ENCODE measurements at regions not wholly inside any gene's neighbourhood (a gene's known extent, or its start where the extent isn't known, plus 50 kb on each side); places are given as distances from the start of the nearest gene placed in this dataset.
A peak's percentile ranks its signal among the peaks of the same experiment; 100 is the strongest.
"Not testable (repeated sequence)": the region's sequence is repeated elsewhere in the genome, so short reads cannot be mapped to it uniquely, and the experiment has no call there.

DNA sequence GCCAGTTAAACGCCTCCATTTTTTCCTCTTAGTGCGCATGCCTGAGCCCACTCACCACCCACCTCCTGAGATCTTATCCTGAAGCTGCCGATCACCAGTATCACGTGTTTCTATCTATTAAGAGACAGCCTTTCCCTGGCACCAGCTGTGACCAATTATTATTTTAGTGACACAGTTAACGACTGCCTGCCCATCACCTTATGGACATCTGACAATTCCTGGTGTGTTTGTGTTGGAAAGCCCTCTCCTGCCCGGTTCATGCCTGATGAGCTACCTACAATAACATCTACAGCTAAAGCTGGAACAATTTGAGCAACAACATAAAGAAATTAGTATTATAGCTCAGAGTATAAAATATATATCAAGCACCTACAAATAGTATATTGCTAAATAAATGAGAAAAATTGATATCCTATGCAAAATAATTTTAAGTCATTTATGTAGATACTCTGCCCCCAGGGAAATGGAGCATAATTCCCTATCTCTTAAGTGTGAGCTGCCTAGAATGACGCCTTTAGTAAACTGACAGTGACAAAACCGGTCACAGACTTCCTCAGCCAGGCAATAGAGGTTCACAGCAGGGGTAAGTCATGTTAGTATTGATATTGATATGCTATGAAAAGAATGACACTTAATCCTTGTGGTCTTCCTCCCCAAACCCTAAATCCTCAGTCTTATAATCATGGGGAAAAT lies 862.2 kb downstream of the TRAM1L1 start:
- H3K9me3 ChIP-seq: no peaks in the 10 kb centered on the region
- H3K36me3 ChIP-seq (replicated peaks): no peaks in the 10 kb centered on the region
- in situ Hi-C loops (cut with MboI; ENCODE audit: low sequenced_read_pairs): no loop called here
- H3K4me3 ChIP-seq: no peak overlapping the region
- H3K27me3 ChIP-seq (ENCODE audit: low read depth): no peaks in the 10 kb centered on the region
- H3K4me1 ChIP-seq: no peaks in the 10 kb centered on the region
- no peak for DNase-seq (ENCODE audit: low spot score in 2 of 2)

GRCh38 chr4:116217781-116218180 lies 867.6 kb downstream of the TRAM1L1 start:
- no peak for DNase-seq (ENCODE audit: low spot score in 2 of 2)
- in situ Hi-C loops (cut with MboI; ENCODE audit: low sequenced_read_pairs): no loop called here
- Histone ChIP-seq H3K27me3 (ENCODE audit: low read depth) (no peaks in the 10 kb centered on the region), H3K36me3 (replicated peaks) (no peaks in the 10 kb centered on the region), H3K4me3 (no peak overlapping the region), H3K9me3 (no peaks in the 10 kb centered on the region), H3K4me1 (peaks cover 14% of the 10 kb centered on the region)

GRCh38 chr4:116215622-116216021 lies 869.8 kb downstream of the TRAM1L1 start:
- DNase-seq (ENCODE audit: low spot score in 2 of 2): peak; percentile 17 to 65
- H3K4me3 ChIP-seq: no peak overlapping the region
- no peaks in the 10 kb centered on the region for H3K27me3 ChIP-seq (ENCODE audit: low read depth)
- no peaks in the 10 kb centered on the region for H3K36me3 ChIP-seq (replicated peaks)
- no peaks in the 10 kb centered on the region for H3K9me3 ChIP-seq
- peaks cover 14% of the 10 kb centered on the region for H3K4me1 ChIP-seq
- in situ Hi-C loops (cut with MboI; ENCODE audit: low sequenced_read_pairs): no loop called here

- in situ Hi-C loops (cut with MboI; ENCODE audit: low sequenced_read_pairs): no loop called here
- Histone ChIP-seq H3K4me3 (no peak overlapping the region), H3K4me1 (no peaks in the 10 kb centered on the region), H3K9me3 (no peaks in the 10 kb centered on the region), H3K27me3 (ENCODE audit: low read depth) (no peaks in the 10 kb centered on the region), H3K36me3 (replicated peaks) (no peaks in the 10 kb centered on the region)
- no peak for DNase-seq (ENCODE audit: low spot score in 2 of 2)
These were observed 882.9 kb downstream of the TRAM1L1 start for GRCh38 chr4:116202524-116202923.

GRCh38 chr4:116197317-116197809 lies 888.0 kb downstream of the TRAM1L1 start:
- in situ Hi-C loops (cut with MboI; ENCODE audit: low sequenced_read_pairs): no loop called here
- Histone ChIP-seq H3K27me3 (ENCODE audit: low read depth) (no peaks in the 10 kb centered on the region), H3K4me1 (no peaks in the 10 kb centered on the region), H3K4me3 (no peak overlapping the region), H3K9me3 (no peaks in the 10 kb centered on the region), H3K36me3 (replicated peaks) (no peaks in the 10 kb centered on the region)
- no peak for DNase-seq (ENCODE audit: low spot score in 2 of 2)

- peaks cover 3% of the 10 kb centered on the region for H3K4me1 ChIP-seq
- in situ Hi-C loops (cut with MboI; ENCODE audit: low sequenced_read_pairs): no loop called here
These were observed 902.1 kb downstream of the TRAM1L1 start for GRCh38 chr4:116183241-116183640.

DNA sequence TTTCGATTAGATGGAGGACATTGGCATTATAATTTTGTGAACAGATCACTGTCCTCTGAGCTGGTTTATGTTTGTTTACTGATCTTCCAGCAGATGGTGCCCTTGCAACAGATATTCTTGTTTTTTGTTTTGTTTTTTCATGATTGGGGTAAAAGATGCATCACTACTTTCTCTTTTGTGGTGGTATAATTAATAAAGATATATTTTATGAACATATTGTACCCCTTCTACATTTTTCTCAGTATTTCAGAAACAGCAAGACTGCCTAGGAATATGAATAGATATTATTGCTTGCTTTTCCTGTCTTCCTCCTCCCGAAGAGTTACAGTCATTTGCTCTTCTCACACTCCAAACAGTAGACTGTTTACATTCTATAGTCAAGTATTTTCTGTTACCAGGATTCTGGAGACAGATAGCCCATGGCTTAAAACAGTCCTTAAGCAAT lies 905.2 kb downstream of the TRAM1L1 start:
- Histone ChIP-seq H3K4me3 (no peak overlapping the region), H3K36me3 (replicated peaks) (no peaks in the 10 kb centered on the region), H3K4me1 (no peaks in the 10 kb centered on the region), H3K27me3 (ENCODE audit: low read depth) (no peaks in the 10 kb centered on the region), H3K9me3 (no peaks in the 10 kb centered on the region)
- peak; percentile 8 to 31 for DNase-seq (ENCODE audit: low spot score in 2 of 2)
- in situ Hi-C loops (cut with MboI; ENCODE audit: low sequenced_read_pairs): no loop called here

More at GRCh38 chr4:116183241-116183640, 902.1 kb downstream of the TRAM1L1 start:
- H3K9me3 ChIP-seq: no peaks in the 10 kb centered on the region
- no peaks in the 10 kb centered on the region for H3K36me3 ChIP-seq (replicated peaks)
- H3K27me3 ChIP-seq (ENCODE audit: low read depth): no peaks in the 10 kb centered on the region
- no peak for DNase-seq (ENCODE audit: low spot score in 2 of 2)
- H3K4me3 ChIP-seq: no peak overlapping the region

GRCh38 chr4:116151371-116151770 lies 934.0 kb downstream of the TRAM1L1 start:
- H3K4me3 ChIP-seq; H3K36me3 ChIP-seq (replicated peaks); in situ Hi-C loops (cut with MboI; ENCODE audit: low sequenced_read_pairs); H3K9me3 ChIP-seq; DNase-seq (ENCODE audit: low spot score in 2 of 2); H3K27me3 ChIP-seq (ENCODE audit: low read depth); H3K4me1 ChIP-seq: not testable (repeated sequence)

DNA sequence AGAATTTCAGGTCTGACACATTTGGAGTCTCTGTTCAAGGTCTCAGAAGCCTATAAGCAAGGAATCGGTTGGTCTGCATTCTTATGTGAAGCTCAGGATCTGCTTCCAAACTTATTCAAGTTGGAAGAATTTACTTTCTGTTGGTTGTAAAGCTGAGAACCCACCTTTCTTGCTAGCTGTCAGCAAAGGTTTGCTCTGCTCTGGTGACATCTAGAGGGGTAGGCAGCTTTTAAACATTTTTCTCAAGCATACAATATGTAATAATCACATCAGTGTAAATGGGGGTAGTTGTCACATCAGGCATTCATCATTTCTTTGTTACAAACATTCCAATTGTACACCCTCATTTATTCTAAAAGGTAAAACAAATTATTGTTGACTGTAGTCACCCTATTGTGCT lies 935.2 kb downstream of the TRAM1L1 start:
- H3K4me1 ChIP-seq: peaks cover 5% of the 10 kb centered on the region
- no peaks in the 10 kb centered on the region for H3K27me3 ChIP-seq (ENCODE audit: low read depth)
- in situ Hi-C loops (cut with MboI; ENCODE audit: low sequenced_read_pairs): no loop called here
- H3K9me3 ChIP-seq: no peaks in the 10 kb centered on the region
- no peak for DNase-seq (ENCODE audit: low spot score in 2 of 2)
- no peak overlapping the region for H3K4me3 ChIP-seq
- no peaks in the 10 kb centered on the region for H3K36me3 ChIP-seq (replicated peaks)

GRCh38 chr4:116143198-116143597 lies 942.2 kb downstream of the TRAM1L1 start:
- DNase-seq (ENCODE audit: low spot score in 2 of 2): no peak
- no peak overlapping the region for H3K4me3 ChIP-seq
- H3K4me1 ChIP-seq: no peaks in the 10 kb centered on the region
- H3K9me3 ChIP-seq: no peaks in the 10 kb centered on the region
- in situ Hi-C loops (cut with MboI; ENCODE audit: low sequenced_read_pairs): no loop called here
- no peaks in the 10 kb centered on the region for H3K27me3 ChIP-seq (ENCODE audit: low read depth)
- no peaks in the 10 kb centered on the region for H3K36me3 ChIP-seq (replicated peaks)

GRCh38 chr4:116132946-116133345 lies 952.4 kb downstream of the TRAM1L1 start:
- Histone ChIP-seq H3K36me3 (replicated peaks) (no peaks in the 10 kb centered on the region), H3K4me3 (no peak overlapping the region), H3K4me1 (peaks cover 13% of the 10 kb centered on the region), H3K9me3 (0 out of 2 replicates have a peak, but pooled peaks cover 4% of the 10 kb centered on the region), H3K27me3 (ENCODE audit: low read depth) (no peaks in the 10 kb centered on the region)
- in situ Hi-C loops (cut with MboI; ENCODE audit: low sequenced_read_pairs): no loop called here
- peak; percentile 68 to 72 for DNase-seq (ENCODE audit: low spot score in 2 of 2)

DNA sequence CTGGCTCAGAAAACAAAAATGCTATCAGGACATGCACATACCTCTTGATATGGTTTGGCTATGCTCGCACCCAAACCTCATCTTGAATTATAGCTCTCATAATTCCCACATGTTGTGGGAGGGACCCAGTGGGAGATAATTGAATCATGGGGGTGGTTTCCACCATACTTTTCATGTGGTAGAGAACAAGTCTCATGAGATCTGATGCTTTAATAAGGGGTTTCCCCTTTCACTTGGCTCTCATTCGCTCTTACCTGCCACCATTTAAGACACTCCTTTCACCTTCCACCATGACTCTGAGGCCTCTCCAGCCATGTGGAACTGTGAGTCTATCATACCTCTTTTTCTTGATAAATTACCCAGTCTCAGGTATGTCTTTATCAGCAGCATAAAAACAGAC lies 958.6 kb downstream of the TRAM1L1 start:
- in situ Hi-C loops (cut with MboI; ENCODE audit: low sequenced_read_pairs): no loop called here
- no peaks in the 10 kb centered on the region for H3K27me3 ChIP-seq (ENCODE audit: low read depth)
- no peak overlapping the region for H3K4me3 ChIP-seq
- H3K4me1 ChIP-seq: no peaks in the 10 kb centered on the region
- H3K9me3 ChIP-seq: no peaks in the 10 kb centered on the region
- H3K36me3 ChIP-seq (replicated peaks): no peaks in the 10 kb centered on the region
- no peak for DNase-seq (ENCODE audit: low spot score in 2 of 2)

DNA sequence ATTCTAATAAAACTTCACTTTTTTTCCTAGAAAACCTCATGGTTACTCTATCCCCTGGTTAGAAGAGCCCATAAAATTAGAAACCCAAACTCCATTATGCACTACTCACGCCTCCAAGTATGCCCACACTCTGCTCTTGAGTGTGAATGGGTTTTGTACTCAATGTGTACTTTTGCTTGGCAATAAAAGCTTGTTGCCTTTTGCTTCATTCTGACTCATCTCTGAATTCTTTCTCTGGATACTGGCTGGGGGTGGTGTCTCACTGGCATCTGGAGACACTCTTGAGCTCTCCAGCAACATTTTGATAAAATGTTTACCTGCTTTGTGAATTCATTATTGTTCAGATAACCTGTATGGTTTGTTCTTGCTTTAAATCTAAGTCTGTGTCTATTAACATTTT lies 963.3 kb downstream of the TRAM1L1 start:
- in situ Hi-C loops (cut with MboI; ENCODE audit: low sequenced_read_pairs): no loop called here
- DNase-seq (ENCODE audit: low spot score in 2 of 2): no peak
- H3K36me3 ChIP-seq (replicated peaks): no peaks in the 10 kb centered on the region
- H3K4me3 ChIP-seq: no peak overlapping the region
- no peaks in the 10 kb centered on the region for H3K4me1 ChIP-seq
- H3K9me3 ChIP-seq: no peaks in the 10 kb centered on the region
- no peaks in the 10 kb centered on the region for H3K27me3 ChIP-seq (ENCODE audit: low read depth)

GRCh38 chr4:116118221-116118620 lies 967.2 kb downstream of the TRAM1L1 start:
- H3K4me3 ChIP-seq: no peak overlapping the region
- H3K9me3 ChIP-seq: no peaks in the 10 kb centered on the region
- no peak for DNase-seq (ENCODE audit: low spot score in 2 of 2)
- no peaks in the 10 kb centered on the region for H3K4me1 ChIP-seq
- in situ Hi-C loops (cut with MboI; ENCODE audit: low sequenced_read_pairs): no loop called here
- H3K27me3 ChIP-seq (ENCODE audit: low read depth): no peaks in the 10 kb centered on the region
- no peaks in the 10 kb centered on the region for H3K36me3 ChIP-seq (replicated peaks)

DNA sequence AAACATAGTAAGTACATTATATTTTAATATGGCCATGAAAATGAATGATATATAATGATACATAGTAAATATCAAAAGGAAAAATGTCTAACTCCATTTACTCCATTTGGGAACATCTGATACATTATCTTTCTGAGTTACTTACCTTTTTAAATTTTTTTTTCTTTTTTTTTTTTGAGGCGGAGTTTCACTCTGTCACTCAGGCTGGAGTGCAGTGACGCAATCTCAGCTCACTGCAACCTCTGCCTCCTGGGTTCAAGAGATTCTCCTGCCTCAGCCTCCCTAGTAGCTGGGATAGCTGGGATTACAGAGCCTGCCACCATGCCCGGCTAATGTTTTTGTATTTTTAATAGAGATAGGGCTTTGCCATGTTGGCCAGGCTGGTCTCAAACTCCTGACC lies 972.5 kb downstream of the TRAM1L1 start:
- H3K27me3 ChIP-seq (ENCODE audit: low read depth); in situ Hi-C loops (cut with MboI; ENCODE audit: low sequenced_read_pairs); H3K36me3 ChIP-seq (replicated peaks); H3K9me3 ChIP-seq; DNase-seq (ENCODE audit: low spot score in 2 of 2); H3K4me1 ChIP-seq; H3K4me3 ChIP-seq: not testable (repeated sequence)
